ENCODE measurements at regions not wholly inside any gene's neighbourhood (a gene's known extent, or its start where the extent isn't known, plus 50 kb on each side); places are given as distances from the start of the nearest gene placed in this dataset.

- no peaks in the 10 kb centered on the region for H3K9me3 ChIP-seq
- ATAC-seq (peak; percentile 33 to 62), DNase-seq (no peak)
- intact Hi-C loops (cut with DNase I; ENCODE audit: low total_unique reads) (no loop called here), in situ Hi-C loops (cut with MboI; ENCODE audit: low sequenced_read_pairs in 4 of 4) (loop anchor here in 1 of 4 donors (25.0 kb wide), 1 partner anchor 401 kb away; no protein-coding TSS in a partner anchor)
- TF ChIP-seq POLR2A (IDR thresholded peaks at IDR 0.05) = no peak
- TF ChIP-seq CTCF (IDR thresholded peaks at IDR 0.05 in 4 of 5, conservative IDR thresholded peaks at IDR 0.05 in 1 of 5) = no peak
- no peaks in the 10 kb centered on the region for H3K27me3 ChIP-seq
- H3K4me3 ChIP-seq = no peak overlapping the region
- no peak overlapping the region for H3K27ac ChIP-seq
- H3K4me1 ChIP-seq = peaks cover 0 to 4% of the 10 kb centered on the region in 2 donors
- no peaks in the 10 kb centered on the region for H3K36me3 ChIP-seq
Observed at GRCh38 chr4:128461291-128462102, 173.9 kb upstream of the PGRMC2 start.

- in situ Hi-C loops (cut with MboI; ENCODE audit: low sequenced_read_pairs in 4 of 4) (loop anchor here in 3 of 4 donors (5.0 to 25.0 kb wide), 3 partner anchors 403 to 405 kb away; no protein-coding TSS in a partner anchor), intact Hi-C loops (cut with DNase I; ENCODE audit: low total_unique reads) (loop anchor here (10.0 kb wide), 1 partner anchor 405 kb away; no protein-coding TSS in a partner anchor)
- DNase-seq = no peak
- Histone ChIP-seq H3K36me3 (no peaks in the 10 kb centered on the region), H3K4me3 (no peak overlapping the region), H3K27me3 (no peaks in the 10 kb centered on the region), H3K9me3 (no peaks in the 10 kb centered on the region), H3K27ac (no peak overlapping the region), H3K4me1 (peaks cover 0 to 4% of the 10 kb centered on the region in 2 donors)
- no peak for ATAC-seq
- TF ChIP-seq POLR2A (IDR thresholded peaks at IDR 0.05) = no peak
- no peak for TF ChIP-seq CTCF (IDR thresholded peaks at IDR 0.05 in 4 of 5, conservative IDR thresholded peaks at IDR 0.05 in 1 of 5)
Observed at GRCh38 chr4:128459547-128459946, 171.9 kb upstream of the PGRMC2 start.

GRCh38 chr4:128458816-128459215 is 171.2 kb upstream of the PGRMC2 start:
- Histone ChIP-seq H3K36me3 (no peaks in the 10 kb centered on the region), H3K9me3 (no peaks in the 10 kb centered on the region), H3K4me3 (no peak overlapping the region), H3K27me3 (no peaks in the 10 kb centered on the region), H3K4me1 (peaks cover 0 to 4% of the 10 kb centered on the region in 2 donors), H3K27ac (no peak overlapping the region)
- no peak for ATAC-seq
- TF ChIP-seq CTCF (IDR thresholded peaks at IDR 0.05 in 4 of 5, conservative IDR thresholded peaks at IDR 0.05 in 1 of 5) = no peak
- no peak for TF ChIP-seq POLR2A (IDR thresholded peaks at IDR 0.05)
- no peak for DNase-seq
- intact Hi-C loops (cut with DNase I; ENCODE audit: low total_unique reads) (loop anchor here (10.0 kb wide), 1 partner anchor 406 kb away; no protein-coding TSS in a partner anchor), in situ Hi-C loops (cut with MboI; ENCODE audit: low sequenced_read_pairs in 4 of 4) (loop anchor here in 3 of 4 donors (5.0 to 25.0 kb wide), 3 partner anchors 403 to 406 kb away; no protein-coding TSS in a partner anchor)

GRCh38 chr4:128457726-128458125 is 170.1 kb upstream of the PGRMC2 start:
- in situ Hi-C loops (cut with MboI; ENCODE audit: low sequenced_read_pairs in 4 of 4) = loop anchor here in 3 of 4 donors (5.0 to 25.0 kb wide), 3 partner anchors 405 to 407 kb away; no protein-coding TSS in a partner anchor
- TF ChIP-seq POLR2A (IDR thresholded peaks at IDR 0.05) = no peak
- no peak for TF ChIP-seq CTCF (IDR thresholded peaks at IDR 0.05 in 4 of 5, conservative IDR thresholded peaks at IDR 0.05 in 1 of 5)
- H3K27me3 ChIP-seq = no peaks in the 10 kb centered on the region

More at GRCh38 chr4:128457726-128458125, 170.1 kb upstream of the PGRMC2 start:
- ATAC-seq = no peak
- H3K4me3 ChIP-seq = no peak overlapping the region
- no peaks in the 10 kb centered on the region for H3K36me3 ChIP-seq
- no peak for DNase-seq
- no peaks in the 10 kb centered on the region for H3K9me3 ChIP-seq
- intact Hi-C loops (cut with DNase I; ENCODE audit: low total_unique reads) = loop anchor here (10.0 kb wide), 1 partner anchor 407 kb away; no protein-coding TSS in a partner anchor
- no peak overlapping the region for H3K27ac ChIP-seq
- H3K4me1 ChIP-seq = peaks cover 4 to 7% of the 10 kb centered on the region in 2 donors

All from gastrocnemius medialis (tissue), 4 donors.